Omental fat pad (tissue), 3 donors: ENCODE measurements at regions not wholly inside any gene's neighbourhood (a gene's known extent, or its start where the extent isn't known, plus 50 kb on each side); places are given as distances from the start of the nearest gene placed in this dataset.

Experiments
- ATAC-seq: fragments of 150-250 bp; one replicate; pipeline ENCODE4 v1.9.1; 2016; ENCODE audit warnings: mild to moderate bottlenecking, moderate library complexity; ENCODE audit not compliant: low FRiP score
- DNase-seq: peaks from one replicate; pipeline ENCODE4 v3.0.0-alpha.2; 2019; ENCODE audit warnings: low spot score
- TF ChIP-seq, protein P1 (sequence below), 3 donors: fragments of 450-650 bp; IDR thresholded peaks; one replicate each; pipeline ENCODE4 v1.5.1; 2016 to 2017; ENCODE audit warnings: antibody characterized with exemption in 3 of 3, mild to moderate bottlenecking in 3 of 3, moderate library complexity in 2 of 3

DNA sequence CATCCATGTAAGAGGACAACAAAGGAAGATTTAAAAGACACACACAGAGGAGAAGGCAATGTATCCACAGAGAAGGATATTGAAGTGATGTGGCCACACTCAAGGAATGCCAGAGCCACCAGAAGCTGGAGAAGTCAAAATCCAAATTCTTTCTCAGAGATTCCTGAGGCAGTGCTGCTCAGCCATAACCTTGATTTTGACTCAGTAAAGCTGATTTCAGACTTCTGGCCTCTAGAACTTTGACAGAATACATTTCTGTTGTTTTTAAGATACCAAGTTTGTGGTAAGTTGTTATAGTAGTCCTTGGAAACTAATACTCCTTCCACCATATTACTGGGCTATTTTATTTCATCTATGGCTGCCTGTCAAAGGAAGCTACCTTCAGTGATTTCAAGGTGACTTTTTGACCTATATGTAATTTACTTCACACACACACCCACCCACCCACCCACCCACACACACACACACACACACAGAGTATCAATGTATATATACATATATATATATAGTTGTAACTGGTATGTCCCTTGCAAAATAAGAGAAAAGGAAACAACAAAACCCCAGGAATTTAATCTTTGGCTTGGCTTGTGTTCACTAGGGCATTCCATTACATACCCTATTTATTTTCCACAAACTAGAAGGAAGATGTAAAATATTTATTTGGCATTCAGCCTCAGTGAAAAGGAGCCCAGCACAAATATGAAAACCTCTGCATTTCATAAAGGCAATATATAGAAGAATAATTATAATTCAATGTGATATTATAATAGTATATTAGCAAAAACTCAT lies 142.1 kb upstream of the PTGFR start:
- no peak for ATAC-seq
- TF ChIP-seq, protein P1, sequence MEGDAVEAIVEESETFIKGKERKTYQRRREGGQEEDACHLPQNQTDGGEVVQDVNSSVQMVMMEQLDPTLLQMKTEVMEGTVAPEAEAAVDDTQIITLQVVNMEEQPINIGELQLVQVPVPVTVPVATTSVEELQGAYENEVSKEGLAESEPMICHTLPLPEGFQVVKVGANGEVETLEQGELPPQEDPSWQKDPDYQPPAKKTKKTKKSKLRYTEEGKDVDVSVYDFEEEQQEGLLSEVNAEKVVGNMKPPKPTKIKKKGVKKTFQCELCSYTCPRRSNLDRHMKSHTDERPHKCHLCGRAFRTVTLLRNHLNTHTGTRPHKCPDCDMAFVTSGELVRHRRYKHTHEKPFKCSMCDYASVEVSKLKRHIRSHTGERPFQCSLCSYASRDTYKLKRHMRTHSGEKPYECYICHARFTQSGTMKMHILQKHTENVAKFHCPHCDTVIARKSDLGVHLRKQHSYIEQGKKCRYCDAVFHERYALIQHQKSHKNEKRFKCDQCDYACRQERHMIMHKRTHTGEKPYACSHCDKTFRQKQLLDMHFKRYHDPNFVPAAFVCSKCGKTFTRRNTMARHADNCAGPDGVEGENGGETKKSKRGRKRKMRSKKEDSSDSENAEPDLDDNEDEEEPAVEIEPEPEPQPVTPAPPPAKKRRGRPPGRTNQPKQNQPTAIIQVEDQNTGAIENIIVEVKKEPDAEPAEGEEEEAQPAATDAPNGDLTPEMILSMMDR (IDR thresholded peaks at IDR 0.05): no peak

DNA sequence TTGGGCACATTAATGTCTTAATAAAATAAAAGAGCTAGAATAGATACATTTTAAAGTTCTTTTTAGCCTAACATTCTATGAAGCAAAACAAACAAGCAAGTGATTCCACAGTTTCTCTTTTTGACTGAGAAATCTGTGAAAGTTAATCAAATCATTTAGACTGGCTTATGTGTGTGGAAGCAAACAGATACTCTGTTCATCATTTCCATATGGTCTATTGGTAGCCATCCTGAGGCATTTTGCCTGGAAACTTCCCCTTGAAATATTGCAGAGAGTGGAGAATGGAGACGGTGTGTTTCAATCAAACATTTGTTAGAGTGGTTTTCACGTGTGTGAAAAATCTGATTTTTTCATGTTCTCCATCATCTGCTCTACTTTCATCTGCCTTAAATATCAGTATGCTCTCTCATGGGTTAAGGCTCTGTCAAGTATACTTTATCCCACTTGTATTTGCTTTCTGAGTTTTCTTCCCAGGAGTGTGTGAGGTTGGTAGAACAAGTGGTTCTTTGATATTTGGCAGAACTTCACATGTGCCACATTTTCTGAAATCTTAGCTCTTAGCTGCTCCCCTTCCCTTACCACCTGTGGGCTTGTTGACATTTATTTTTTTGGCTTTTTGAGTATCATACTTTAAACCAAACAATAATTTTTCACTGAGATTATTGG lies 139.1 kb upstream of the PTGFR start:
- ATAC-seq (no peak), DNase-seq (no peak)
- TF ChIP-seq, protein P1 (IDR thresholded peaks at IDR 0.05): no peak

More for the DNA sequence above, 142.1 kb upstream of the PTGFR start:
- no peak for DNase-seq

DNA sequence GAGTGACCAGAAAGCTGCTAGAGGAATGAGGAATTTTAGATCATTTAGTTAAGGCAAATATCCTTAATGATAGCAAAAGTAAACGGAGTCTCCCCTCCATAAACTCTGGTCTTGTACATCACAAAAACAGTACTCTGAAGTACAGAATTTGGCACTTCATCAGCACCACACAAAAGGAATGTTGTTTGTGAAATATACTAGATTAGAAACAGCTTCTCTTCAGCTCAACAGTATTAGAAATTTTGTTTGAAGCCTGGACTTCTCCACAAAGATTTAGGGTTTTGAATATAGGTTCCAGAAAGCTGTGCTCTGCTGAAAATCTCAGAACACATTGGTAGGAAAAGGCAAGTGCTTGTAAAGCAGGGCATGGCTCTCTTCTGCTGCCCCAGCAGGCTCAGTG lies 135.1 kb upstream of the PTGFR start:
- DNase-seq: no peak
- TF ChIP-seq, protein P1 (IDR thresholded peaks at IDR 0.05): no peak
- ATAC-seq: no peak

DNA sequence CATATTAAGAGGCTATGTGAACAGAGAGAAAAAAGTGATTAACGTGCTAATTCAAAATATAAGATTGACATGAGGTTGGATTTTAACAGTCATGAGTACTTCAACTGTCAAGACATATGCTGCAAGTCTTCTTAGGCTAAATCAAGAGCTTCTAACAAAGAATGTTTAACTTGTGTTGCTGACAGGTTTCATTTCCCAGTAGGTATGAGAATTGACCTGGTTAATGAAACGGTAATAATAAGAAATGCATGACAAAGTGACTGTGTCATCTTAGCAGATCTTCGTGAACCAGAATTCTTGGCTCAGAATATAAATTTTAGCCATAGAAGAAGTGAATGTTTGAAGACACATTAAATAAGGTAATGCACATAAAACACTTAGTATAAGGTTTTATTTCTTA lies 132.6 kb upstream of the PTGFR start:
- ATAC-seq: no peak
- DNase-seq: no peak
- TF ChIP-seq, protein P1 (IDR thresholded peaks at IDR 0.05): no peak

DNA sequence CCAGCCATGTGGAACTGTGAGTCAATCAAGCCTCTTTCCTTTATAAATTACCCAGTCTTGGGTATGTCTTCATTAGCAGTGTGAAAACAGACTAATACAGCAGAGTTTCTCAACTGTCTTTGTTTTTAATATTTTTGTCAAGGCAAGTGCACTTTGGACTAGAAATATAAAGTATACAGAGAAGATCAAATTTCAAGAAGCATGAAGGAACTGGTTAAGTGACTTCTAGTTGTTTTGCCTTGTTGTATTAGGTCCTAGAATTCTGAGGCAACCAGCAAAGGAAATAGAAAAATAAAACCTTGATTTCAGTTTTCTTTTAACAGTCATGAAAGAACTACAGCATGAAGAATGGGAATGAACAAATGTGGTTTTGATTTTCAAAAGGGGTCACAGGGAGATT lies 131.1 kb upstream of the PTGFR start:
- ATAC-seq: no peak
- TF ChIP-seq, protein P1 (IDR thresholded peaks at IDR 0.05): no peak
- DNase-seq: no peak

DNA sequence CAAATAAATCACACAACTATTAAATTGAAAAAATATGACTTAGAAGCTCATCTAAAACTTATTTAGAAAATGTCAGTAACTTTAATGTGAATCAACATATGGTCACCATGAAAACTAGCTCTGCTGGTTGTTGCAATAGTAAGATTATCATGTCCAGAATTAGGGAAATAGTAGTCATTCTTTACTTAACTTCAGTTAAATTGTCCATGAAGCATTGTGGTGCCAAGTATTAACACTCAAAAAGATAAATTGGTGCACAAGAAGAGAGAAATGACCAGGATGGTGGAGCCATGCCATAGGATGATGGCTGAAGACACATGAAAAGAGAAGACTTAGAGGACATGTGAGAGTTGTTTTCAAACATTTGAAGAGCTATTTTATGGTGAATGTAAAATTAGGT lies 130.2 kb upstream of the PTGFR start:
- no peak for DNase-seq
- no peak for ATAC-seq
- TF ChIP-seq, protein P1 (IDR thresholded peaks at IDR 0.05): no peak

DNA sequence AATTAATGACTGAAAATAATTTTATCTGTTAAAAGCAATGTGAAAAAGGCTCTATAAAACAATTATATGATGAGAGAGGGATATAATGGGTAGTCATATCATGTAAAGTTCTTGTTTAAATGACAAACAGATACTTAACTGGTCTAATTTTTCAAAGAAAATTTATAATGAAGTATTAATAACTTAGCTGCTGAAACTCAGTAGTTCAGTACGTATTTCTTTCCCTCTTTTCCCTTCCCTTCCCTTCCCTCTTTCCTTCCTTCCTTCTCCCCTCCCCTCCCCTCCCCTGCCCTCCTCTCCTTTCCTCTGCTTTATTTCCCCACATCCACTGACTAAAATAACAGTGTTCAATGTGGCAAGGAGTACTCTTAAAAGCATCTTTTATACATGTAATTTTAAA lies 123.1 kb upstream of the PTGFR start:
- ATAC-seq (no peak), DNase-seq (no peak)
- TF ChIP-seq, protein P1 (IDR thresholded peaks at IDR 0.05): no peak
